DMS153 treated with DMSO at 0.1 percent for 48 hours (cell line): ENCODE measurements at regions not wholly inside any gene's neighbourhood (a gene's known extent, or its start where the extent isn't known, plus 50 kb on each side); places are given as distances from the start of the nearest gene placed in this dataset.
"Not testable (repeated sequence)": the region's sequence is repeated elsewhere in the genome, so short reads cannot be mapped to it uniquely, and the experiment has no call there.

ENCODE experiments used
- DNase-seq: peaks from one replicate; lab custom pipeline; 2025; ENCODE audit not compliant: unreplicated experiment; lab: John Stamatoyannopoulos, UW

GRCh38 chrX:46367491-46367890, 177.7 kb downstream of the ZNF674 start:
- no peak for DNase-seq

- no peak for DNase-seq
Observed at GRCh38 chrX:46366381-46367207, 178.6 kb downstream of the ZNF674 start.

- DNase-seq: no peak
Observed at GRCh38 chrX:46354481-46354880, 190.7 kb downstream of the ZNF674 start.

GRCh38 chrX:46341767-46342322, 203.4 kb downstream of the ZNF674 start:
- no peak for DNase-seq

DNA sequence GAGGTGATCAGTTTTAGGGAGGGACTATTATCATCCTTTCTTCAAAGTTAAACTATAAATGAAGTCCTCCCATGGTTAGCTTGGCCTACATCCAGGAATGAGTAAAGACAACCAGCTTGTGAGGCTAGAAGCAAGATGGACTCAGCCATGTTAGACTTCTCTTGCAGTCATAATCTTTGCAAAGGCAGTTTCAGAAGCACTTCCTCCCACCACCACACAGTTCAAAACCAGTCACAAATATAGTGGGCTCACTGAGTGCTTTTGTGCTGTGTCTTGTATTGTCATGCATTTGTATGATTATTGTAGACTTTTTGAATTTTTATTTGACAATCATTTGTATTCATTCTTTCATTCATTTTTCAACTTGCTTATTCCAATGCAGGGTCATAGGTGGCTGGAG, 204.5 kb downstream of the ZNF674 start:
- DNase-seq: no peak

DNA sequence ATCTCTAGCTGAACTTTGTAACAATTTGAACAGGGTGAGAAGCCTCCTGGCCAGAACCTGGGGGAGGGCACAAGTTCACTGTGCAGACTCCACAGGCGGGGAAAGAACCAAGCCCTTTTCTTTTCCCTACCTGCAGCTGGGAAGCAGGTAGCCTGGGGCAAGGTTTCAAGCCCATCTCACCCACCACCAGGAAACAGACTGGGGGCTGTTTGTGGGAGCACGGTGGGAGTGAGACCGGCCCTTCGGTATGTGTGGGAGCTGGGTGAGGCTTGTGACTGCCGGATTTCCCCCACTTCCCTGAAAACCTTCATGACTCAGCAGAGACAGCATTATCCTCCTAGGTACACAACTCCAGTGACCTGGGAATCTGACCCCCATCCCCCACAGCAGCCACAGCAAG, 211.7 kb downstream of the ZNF674 start:
- no peak for DNase-seq

GRCh38 chrX:46330981-46331380, 214.2 kb downstream of the ZNF674 start:
- no peak for DNase-seq

GRCh38 chrX:46330513-46330912, 214.7 kb downstream of the ZNF674 start:
- DNase-seq: no peak

GRCh38 chrX:46328133-46328532, 217.1 kb downstream of the ZNF674 start:
- no peak for DNase-seq

- no peak for DNase-seq
Observed at GRCh38 chrX:46327566-46328115, 217.6 kb downstream of the ZNF674 start.

DNA sequence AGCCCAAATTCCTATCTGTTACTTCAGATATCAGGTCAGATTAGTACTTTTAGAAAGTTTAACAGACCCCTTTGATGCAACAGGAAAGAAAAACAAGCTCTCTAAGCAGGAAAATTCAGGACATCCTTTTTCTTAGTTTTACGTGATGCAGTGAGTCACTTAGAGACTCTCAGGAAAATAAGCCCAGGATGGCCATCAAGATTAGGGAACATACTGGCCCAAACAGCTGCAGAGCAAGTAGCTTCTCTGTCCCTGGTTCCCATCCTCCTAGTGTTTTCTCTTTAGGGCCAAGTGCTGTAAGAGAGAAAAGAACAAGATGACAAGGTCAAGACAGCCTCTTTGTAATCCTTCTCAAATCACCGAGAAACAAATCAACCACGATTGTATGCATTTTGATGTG, 219.1 kb downstream of the ZNF674 start:
- DNase-seq: no peak

- no peak for DNase-seq
Observed at GRCh38 chrX:46325312-46325877, 219.8 kb downstream of the ZNF674 start.

DNA sequence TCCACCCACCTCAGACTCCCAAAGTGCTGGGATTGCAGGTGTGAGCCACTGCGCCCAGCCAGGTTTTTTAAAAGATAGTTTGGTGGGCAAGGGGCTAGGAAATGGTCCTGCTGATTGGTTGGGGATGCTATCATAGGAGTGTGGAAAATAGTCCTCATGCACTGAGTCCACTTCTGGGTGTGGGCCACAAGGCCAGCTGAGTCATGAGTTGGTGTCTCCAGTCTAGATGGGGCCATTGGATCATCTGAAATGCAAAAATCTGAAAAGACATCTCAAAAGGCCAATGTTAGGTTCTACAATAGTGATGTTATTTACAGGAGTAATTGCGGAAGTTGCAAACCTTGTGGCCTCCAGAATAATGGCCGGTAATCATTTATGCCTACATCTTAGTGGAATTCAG, 221.1 kb downstream of the ZNF674 start:
- DNase-seq: no peak

- not testable (repeated sequence) for DNase-seq
Observed at GRCh38 chrX:46322929-46323328, 222.3 kb downstream of the ZNF674 start.

- DNase-seq: no peak
Observed at GRCh38 chrX:46321676-46322075, 223.5 kb downstream of the ZNF674 start.

GRCh38 chrX:46319750-46320149, 225.5 kb downstream of the ZNF674 start:
- DNase-seq: no peak

GRCh38 chrX:46318551-46318950, 226.7 kb downstream of the ZNF674 start:
- DNase-seq: no peak

DNA sequence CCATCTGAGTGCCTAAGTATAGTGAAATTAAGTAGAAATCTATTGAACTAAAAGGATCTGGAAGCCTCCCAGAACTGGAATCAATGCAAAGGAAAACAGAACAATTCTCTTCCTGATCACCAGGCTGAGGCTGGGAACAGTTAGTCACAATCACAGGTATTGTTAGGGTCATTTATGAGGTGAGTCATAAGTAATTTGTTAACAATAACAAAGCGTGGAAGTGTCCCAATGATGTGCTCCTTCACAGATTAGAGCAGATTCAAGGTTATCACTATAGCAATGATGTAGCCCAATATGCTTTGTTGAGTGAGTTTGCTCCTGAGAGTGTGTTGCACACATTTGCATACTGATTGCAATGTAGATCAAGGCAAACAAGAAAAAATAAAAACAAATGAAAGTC, 228.1 kb downstream of the ZNF674 start:
- DNase-seq: no peak

DNA sequence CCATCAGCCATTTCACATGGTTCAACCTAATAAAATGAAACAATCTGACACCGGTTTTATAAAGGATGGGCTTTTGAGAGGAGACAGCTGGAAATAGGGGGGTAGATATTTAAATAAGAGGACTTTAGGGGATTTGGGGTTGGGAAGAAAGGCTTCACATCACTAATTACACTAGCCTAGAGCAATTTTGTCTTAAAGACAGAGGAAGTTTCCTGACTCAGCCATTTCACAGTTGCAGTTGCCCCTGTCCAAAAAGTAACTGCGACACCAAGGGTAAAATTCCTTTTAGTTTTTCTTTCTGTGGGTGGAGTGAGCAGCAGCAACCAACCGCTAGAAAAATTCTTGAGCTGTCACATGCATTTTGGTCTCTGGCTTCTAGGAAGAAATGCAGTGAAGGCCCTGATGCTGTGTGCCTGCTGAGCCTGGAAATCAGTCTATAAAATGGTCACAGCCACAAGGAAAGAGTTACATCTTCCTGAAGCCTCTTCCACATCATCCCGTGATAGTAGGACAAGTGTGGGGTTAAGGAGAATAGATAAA, 233.6 kb downstream of the ZNF674 start:
- no peak for DNase-seq

DNA sequence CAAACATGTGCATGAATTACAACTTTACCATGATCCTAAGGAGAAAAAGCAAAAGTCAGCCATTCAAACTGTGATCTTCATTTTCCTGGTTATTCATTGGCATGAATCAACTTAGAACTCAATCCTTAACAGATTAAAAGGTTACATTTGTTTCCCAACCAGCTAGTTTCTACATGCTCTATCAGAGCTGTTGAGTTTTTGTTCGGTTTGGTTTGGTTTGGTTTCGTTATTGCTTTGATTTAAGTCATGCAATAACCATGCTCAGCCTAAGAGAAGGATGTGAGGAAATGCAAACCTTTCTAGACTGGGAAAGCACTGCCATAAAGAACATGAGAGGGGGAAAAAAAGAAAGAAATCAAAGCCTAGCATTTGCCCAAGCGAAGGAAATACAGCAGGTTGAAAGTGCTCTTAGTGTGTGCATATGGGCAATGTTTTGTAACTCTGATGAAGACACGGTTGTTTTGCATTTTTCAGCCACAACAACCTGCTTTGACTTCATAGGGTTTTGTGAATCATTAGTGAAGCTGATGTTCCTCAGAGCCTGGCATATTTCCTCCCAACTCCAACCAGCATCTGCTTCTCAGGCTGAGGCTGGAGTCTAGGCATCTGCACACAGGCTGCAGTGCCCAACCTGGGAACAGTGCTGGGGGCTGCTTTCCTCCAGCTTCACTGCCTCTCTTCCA, 234.3 kb downstream of the ZNF674 start:
- no peak for DNase-seq

- DNase-seq: no peak
Observed at GRCh38 chrX:46308110-46308509, 237.1 kb downstream of the ZNF674 start.
